ENCODE measurements at regions not wholly inside any gene's neighbourhood (a gene's known extent, or its start where the extent isn't known, plus 50 kb on each side); places are given as distances from the start of the nearest gene placed in this dataset.

GRCh38 chr3:71916747-71917369 lies 131.9 kb upstream of the PROK2 start:
- TF ChIP-seq EP300 (IDR thresholded peaks at IDR 0.05) (no peak), CTCF (IDR thresholded peaks at IDR 0.05) (no peak), POLR2AphosphoS5 (IDR thresholded peaks at IDR 0.05) (no peak)

Data from esophagus muscularis mucosa (tissue), 4 donors.